ENCODE measurements at regions not wholly inside any gene's neighbourhood (a gene's known extent, or its start where the extent isn't known, plus 50 kb on each side); places are given as distances from the start of the nearest gene placed in this dataset.

GRCh38 chr18:68040198-68040597 lies 523.7 kb upstream of the DSEL start:
- Histone ChIP-seq H3K27me3 (no peaks in the 10 kb centered on the region), H3K36me3 (no peaks in the 10 kb centered on the region), H3K4me3 (ENCODE audit: low read depth, low read length) (no peak overlapping the region), H3K4me1 (no peaks in the 10 kb centered on the region), H3K9me3 (no peaks in the 10 kb centered on the region)
- no peak for DNase-seq
- TF ChIP-seq CTCF (IDR thresholded peaks at IDR 0.05; ENCODE audit: low read depth, low read length) = no peak

- TF ChIP-seq CTCF (IDR thresholded peaks at IDR 0.05; ENCODE audit: low read depth, low read length) = no peak
- Histone ChIP-seq H3K9me3 (no peaks in the 10 kb centered on the region), H3K27me3 (no peaks in the 10 kb centered on the region), H3K36me3 (no peaks in the 10 kb centered on the region), H3K4me3 (ENCODE audit: low read depth, low read length) (no peak overlapping the region), H3K4me1 (no peaks in the 10 kb centered on the region)
- DNase-seq = no peak
Observed at GRCh38 chr18:68035774-68036522, 519.4 kb upstream of the DSEL start.

GRCh38 chr18:68034296-68034695 lies 517.8 kb upstream of the DSEL start:
- no peaks in the 10 kb centered on the region for H3K4me1 ChIP-seq
- DNase-seq = no peak
- no peaks in the 10 kb centered on the region for H3K9me3 ChIP-seq
- no peak for TF ChIP-seq CTCF (IDR thresholded peaks at IDR 0.05; ENCODE audit: low read depth, low read length)
- H3K36me3 ChIP-seq = no peaks in the 10 kb centered on the region
- H3K27me3 ChIP-seq = no peaks in the 10 kb centered on the region
- H3K4me3 ChIP-seq (ENCODE audit: low read depth, low read length) = no peak overlapping the region

DNA sequence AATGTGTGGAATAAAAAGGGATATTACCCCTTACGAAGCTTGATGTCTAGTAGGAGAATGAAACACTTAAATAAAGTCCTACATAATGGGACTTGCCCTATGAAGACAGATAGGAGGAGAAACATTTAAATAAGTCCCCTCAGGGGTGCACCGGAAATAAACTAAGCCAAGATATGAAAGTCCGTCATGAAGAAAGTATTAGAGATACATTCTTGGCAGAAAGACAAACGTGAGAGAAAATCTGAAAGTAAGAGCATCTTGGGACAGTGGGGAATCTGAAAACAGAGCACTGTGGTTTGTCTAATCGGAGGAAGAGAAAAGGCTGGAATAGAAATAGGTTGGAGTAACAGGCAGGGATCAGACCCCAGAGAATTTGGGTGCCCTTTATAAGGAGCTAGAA lies 516.9 kb upstream of the DSEL start:
- Histone ChIP-seq H3K27me3 (no peaks in the 10 kb centered on the region), H3K4me1 (no peaks in the 10 kb centered on the region), H3K4me3 (ENCODE audit: low read depth, low read length) (no peak overlapping the region), H3K9me3 (no peaks in the 10 kb centered on the region), H3K36me3 (no peaks in the 10 kb centered on the region)
- DNase-seq = no peak
- TF ChIP-seq CTCF (IDR thresholded peaks at IDR 0.05; ENCODE audit: low read depth, low read length) = no peak

- H3K27me3 ChIP-seq = no peaks in the 10 kb centered on the region
- no peak for DNase-seq
- TF ChIP-seq CTCF (IDR thresholded peaks at IDR 0.05; ENCODE audit: low read depth, low read length) = no peak
- no peak overlapping the region for H3K4me3 ChIP-seq (ENCODE audit: low read depth, low read length)
- no peaks in the 10 kb centered on the region for H3K9me3 ChIP-seq
- H3K4me1 ChIP-seq = no peaks in the 10 kb centered on the region
- no peaks in the 10 kb centered on the region for H3K36me3 ChIP-seq
Observed at GRCh38 chr18:68024716-68025115, 508.2 kb upstream of the DSEL start.

DNA sequence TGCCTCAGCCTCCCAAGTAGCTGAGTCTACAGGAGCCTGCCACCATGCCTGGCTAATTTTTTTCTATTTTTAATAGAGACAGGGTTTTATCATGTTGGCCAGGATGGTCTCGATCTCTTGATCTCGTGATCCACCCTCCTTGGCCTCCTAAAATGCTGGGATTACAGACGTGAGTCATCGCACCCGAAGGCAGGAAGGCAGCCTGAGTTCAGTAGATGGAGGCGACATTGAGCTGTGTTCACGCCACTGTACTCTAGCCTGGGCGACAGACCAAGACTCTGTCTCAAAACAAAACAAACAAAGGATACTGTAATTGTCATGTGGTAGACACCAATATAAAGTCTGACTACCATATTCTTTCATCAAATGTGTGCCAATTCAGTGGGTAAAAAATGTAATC lies 500.9 kb upstream of the DSEL start:
- DNase-seq = no peak
- no peak for TF ChIP-seq CTCF (IDR thresholded peaks at IDR 0.05; ENCODE audit: low read depth, low read length)
- no peaks in the 10 kb centered on the region for H3K9me3 ChIP-seq
- H3K36me3 ChIP-seq = no peaks in the 10 kb centered on the region
- no peaks in the 10 kb centered on the region for H3K27me3 ChIP-seq
- H3K4me1 ChIP-seq = no peaks in the 10 kb centered on the region
- H3K4me3 ChIP-seq (ENCODE audit: low read depth, low read length) = no peak overlapping the region

Data from BE2C (cell line).